ENCODE measurements at regions not wholly inside any gene's neighbourhood (a gene's known extent, or its start where the extent isn't known, plus 50 kb on each side); places are given as distances from the start of the nearest gene placed in this dataset.
A peak's percentile ranks its signal among the peaks of the same experiment; 100 is the strongest.

GRCh38 chr10:120729547-120729946 lies 121.6 kb upstream of the WDR11 start:
- TF ChIP-seq, protein P1, sequence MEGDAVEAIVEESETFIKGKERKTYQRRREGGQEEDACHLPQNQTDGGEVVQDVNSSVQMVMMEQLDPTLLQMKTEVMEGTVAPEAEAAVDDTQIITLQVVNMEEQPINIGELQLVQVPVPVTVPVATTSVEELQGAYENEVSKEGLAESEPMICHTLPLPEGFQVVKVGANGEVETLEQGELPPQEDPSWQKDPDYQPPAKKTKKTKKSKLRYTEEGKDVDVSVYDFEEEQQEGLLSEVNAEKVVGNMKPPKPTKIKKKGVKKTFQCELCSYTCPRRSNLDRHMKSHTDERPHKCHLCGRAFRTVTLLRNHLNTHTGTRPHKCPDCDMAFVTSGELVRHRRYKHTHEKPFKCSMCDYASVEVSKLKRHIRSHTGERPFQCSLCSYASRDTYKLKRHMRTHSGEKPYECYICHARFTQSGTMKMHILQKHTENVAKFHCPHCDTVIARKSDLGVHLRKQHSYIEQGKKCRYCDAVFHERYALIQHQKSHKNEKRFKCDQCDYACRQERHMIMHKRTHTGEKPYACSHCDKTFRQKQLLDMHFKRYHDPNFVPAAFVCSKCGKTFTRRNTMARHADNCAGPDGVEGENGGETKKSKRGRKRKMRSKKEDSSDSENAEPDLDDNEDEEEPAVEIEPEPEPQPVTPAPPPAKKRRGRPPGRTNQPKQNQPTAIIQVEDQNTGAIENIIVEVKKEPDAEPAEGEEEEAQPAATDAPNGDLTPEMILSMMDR (IDR thresholded peaks at IDR 0.05), result no peak
- TF ChIP-seq ZFX (IDR thresholded peaks at IDR 0.05; ENCODE audit: borderline replicate concordance), result no peak
- no peak overlapping the region for H3K27ac ChIP-seq

- no peak for TF ChIP-seq ZFX (IDR thresholded peaks at IDR 0.05; ENCODE audit: borderline replicate concordance)
- TF ChIP-seq, protein P1 (IDR thresholded peaks at IDR 0.05), result no peak
- H3K27ac ChIP-seq, result no peak overlapping the region
Observed at GRCh38 chr10:120732067-120732466, 119.1 kb upstream of the WDR11 start.

GRCh38 chr10:120732643-120733313 lies 118.4 kb upstream of the WDR11 start:
- no peak overlapping the region for H3K27ac ChIP-seq

GRCh38 chr10:120734483-120735078 lies 116.6 kb upstream of the WDR11 start:
- no peak for TF ChIP-seq ZFX (IDR thresholded peaks at IDR 0.05; ENCODE audit: borderline replicate concordance)
- TF ChIP-seq, protein P1 (IDR thresholded peaks at IDR 0.05), result no peak
- no peak overlapping the region for H3K27ac ChIP-seq

More at GRCh38 chr10:120732643-120733313, 118.4 kb upstream of the WDR11 start:
- TF ChIP-seq ZFX (IDR thresholded peaks at IDR 0.05; ENCODE audit: borderline replicate concordance), result no peak
- TF ChIP-seq, protein P1 (IDR thresholded peaks at IDR 0.05), result no peak

- TF ChIP-seq ZFX (IDR thresholded peaks at IDR 0.05; ENCODE audit: borderline replicate concordance), result no peak
- TF ChIP-seq, protein P1 (IDR thresholded peaks at IDR 0.05), result no peak
- H3K27ac ChIP-seq, result no peak overlapping the region
Observed at GRCh38 chr10:120735315-120735714, 115.8 kb upstream of the WDR11 start.

DNA sequence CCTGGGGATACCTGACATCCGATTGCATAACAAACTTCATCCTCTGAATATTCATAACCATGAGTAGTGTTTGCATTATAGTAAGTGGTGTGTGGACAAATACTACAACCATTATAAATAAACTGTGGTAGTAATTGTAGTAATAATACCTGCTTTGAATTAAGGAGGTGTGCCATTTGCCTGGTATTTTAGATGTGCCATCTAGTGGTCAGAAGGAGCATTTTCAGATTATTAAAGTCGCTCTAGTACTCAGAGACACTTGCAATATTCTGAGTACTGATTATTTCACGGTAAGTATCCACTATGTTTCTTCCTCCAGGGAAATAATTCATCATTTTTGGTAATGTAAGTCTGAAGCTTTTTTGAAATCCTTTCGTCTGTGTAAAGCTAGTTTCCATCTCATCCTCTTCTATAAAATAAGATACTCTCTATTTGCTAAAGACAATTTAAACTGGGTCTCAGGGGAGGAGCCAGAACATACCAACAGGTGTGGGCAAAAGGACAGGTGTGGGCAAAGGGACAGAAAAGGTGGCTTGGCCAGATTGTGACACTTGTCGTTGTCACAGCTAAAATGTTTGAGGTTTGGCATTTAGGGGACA lies 115.3 kb upstream of the WDR11 start:
- TF ChIP-seq, protein P1 (IDR thresholded peaks at IDR 0.05), result peak; percentile 85
- TF ChIP-seq ZFX (IDR thresholded peaks at IDR 0.05; ENCODE audit: borderline replicate concordance), result no peak
- H3K27ac ChIP-seq, result no peak overlapping the region

- TF ChIP-seq, protein P1 (IDR thresholded peaks at IDR 0.05), result no peak
- no peak for TF ChIP-seq ZFX (IDR thresholded peaks at IDR 0.05; ENCODE audit: borderline replicate concordance)
Observed at GRCh38 chr10:120736377-120736776, 114.8 kb upstream of the WDR11 start.

More at GRCh38 chr10:120736377-120736776, 114.8 kb upstream of the WDR11 start:
- H3K27ac ChIP-seq, result no peak overlapping the region
